ENCODE measurements at regions not wholly inside any gene's neighbourhood (a gene's known extent, or its start where the extent isn't known, plus 50 kb on each side); places are given as distances from the start of the nearest gene placed in this dataset.

DNA sequence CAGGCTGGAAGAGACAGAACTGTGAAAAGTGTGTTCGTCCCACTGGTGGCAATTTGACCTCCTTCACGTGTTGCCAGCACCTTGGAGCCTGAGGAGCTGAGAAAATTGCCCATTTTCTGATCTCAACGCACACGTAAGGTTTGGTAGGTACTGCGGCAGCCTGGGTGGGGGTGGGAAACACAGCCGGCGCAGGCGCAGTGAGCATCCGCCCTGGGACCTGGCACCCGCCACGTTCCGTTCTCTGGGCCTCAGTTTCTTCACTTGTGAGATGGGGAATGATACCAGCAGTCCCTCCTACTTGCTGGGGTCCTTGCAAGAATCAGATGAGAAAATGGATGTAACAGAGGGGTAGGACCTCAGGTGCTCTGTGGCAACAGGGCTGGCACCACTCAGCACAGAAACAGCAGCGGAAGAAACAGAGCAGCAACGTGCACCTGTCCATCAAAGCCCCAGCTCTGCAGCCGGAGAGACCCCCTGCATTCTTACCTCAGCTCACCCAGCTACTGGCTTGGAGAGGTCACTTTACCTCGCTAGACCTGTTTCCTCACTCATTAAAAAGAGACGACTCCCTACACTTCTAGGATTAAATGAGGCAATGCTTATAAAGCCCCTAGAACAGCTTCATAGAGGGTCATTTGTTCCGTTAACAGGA is 458.0 kb upstream of the ID2 start (continued):
- TF ChIP-seq YY1 (IDR thresholded peaks at IDR 0.05; ENCODE audit: extremely low read depth, insufficient replicate concordance, low read depth, low read length): no peak
- TF ChIP-seq, protein P1, sequence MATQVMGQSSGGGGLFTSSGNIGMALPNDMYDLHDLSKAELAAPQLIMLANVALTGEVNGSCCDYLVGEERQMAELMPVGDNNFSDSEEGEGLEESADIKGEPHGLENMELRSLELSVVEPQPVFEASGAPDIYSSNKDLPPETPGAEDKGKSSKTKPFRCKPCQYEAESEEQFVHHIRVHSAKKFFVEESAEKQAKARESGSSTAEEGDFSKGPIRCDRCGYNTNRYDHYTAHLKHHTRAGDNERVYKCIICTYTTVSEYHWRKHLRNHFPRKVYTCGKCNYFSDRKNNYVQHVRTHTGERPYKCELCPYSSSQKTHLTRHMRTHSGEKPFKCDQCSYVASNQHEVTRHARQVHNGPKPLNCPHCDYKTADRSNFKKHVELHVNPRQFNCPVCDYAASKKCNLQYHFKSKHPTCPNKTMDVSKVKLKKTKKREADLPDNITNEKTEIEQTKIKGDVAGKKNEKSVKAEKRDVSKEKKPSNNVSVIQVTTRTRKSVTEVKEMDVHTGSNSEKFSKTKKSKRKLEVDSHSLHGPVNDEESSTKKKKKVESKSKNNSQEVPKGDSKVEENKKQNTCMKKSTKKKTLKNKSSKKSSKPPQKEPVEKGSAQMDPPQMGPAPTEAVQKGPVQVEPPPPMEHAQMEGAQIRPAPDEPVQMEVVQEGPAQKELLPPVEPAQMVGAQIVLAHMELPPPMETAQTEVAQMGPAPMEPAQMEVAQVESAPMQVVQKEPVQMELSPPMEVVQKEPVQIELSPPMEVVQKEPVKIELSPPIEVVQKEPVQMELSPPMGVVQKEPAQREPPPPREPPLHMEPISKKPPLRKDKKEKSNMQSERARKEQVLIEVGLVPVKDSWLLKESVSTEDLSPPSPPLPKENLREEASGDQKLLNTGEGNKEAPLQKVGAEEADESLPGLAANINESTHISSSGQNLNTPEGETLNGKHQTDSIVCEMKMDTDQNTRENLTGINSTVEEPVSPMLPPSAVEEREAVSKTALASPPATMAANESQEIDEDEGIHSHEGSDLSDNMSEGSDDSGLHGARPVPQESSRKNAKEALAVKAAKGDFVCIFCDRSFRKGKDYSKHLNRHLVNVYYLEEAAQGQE (IDR thresholded peaks at IDR 0.05; ENCODE audit: low read depth): no peak
- no peak for TF ChIP-seq CEBPB (IDR thresholded peaks at IDR 0.05; ENCODE audit: low read depth)
- no peak for TF ChIP-seq TCF7L2 (IDR thresholded peaks at IDR 0.05; ENCODE audit: borderline replicate concordance, extremely low read depth, insufficient read depth, insufficient read length)
- TF ChIP-seq FOSL1 (IDR thresholded peaks at IDR 0.05; ENCODE audit: low read depth): no peak
- TF ChIP-seq ZNF274 (IDR thresholded peaks at IDR 0.05; ENCODE audit: low read depth, low read length): no peak

- ATAC-seq: no peak
- Histone ChIP-seq H3K36me3 (ENCODE audit: control insufficient read depth in 1 of 2, insufficient read depth in 2 of 2, low read length in 2 of 2) (no peaks in the 10 kb centered on the region), H3K27me3 (ENCODE audit: insufficient read depth, low read length) (no peaks in the 10 kb centered on the region), H3K27ac (ENCODE audit: low read depth, low read length) (no peak overlapping the region), H3K4me3 (replicated peaks in 1 of 2; ENCODE audit: low read depth in 1 of 2, low read length in 2 of 2) (no peak overlapping the region), H3K4me2 (ENCODE audit: low read length) (no peak overlapping the region), H3K79me2 (ENCODE audit: insufficient read depth, low read length) (no peaks in the 10 kb centered on the region), H3K9ac (ENCODE audit: low read length) (no peak overlapping the region), H3K9me3 (ENCODE audit: control insufficient read depth in 1 of 2, insufficient read depth in 1 of 2, low read depth in 1 of 2, low read length in 2 of 2) (no peaks in the 10 kb centered on the region), H4K20me1 (ENCODE audit: insufficient read depth) (no peaks in the 10 kb centered on the region), H3K4me1 (ENCODE audit: control insufficient read depth in 1 of 2, insufficient read depth in 2 of 2, low read length in 2 of 2) (peaks cover 2 to 5% of the 10 kb centered on the region in 2 experiments; a peak in 3 of 4 replicates), H2AFZ (ENCODE audit: low read depth, low read length, poor library complexity, severe bottlenecking) (no peak overlapping the region), H3K9me2 (ENCODE audit: insufficient read depth) (no peaks in the 10 kb centered on the region)
- no peak for TF ChIP-seq MAX (IDR thresholded peaks at IDR 0.05)
- DNase-seq (ENCODE audit: low read depth, low spot score): no peak
- RAD21 ChIA-PET (ENCODE audit: low non-redundant PET in 1 of 2, low total read pairs in 2 of 2, uncharacterized antibody in 2 of 2, unreplicated experiment in 2 of 2): no interaction called here
- POLR2A ChIA-PET: no interaction called here
- intact Hi-C loops (cut with micrococcal nuclease): no loop called here
- no TSS peak for BruUV-seq (replicated peaks)
- CTCF ChIA-PET: no interaction called here
These were observed 457.3 kb upstream of the ID2 start for GRCh38 chr2:8224347-8225190.
